GM18508 (cell line): ENCODE measurements at regions not wholly inside any gene's neighbourhood (a gene's known extent, or its start where the extent isn't known, plus 50 kb on each side); places are given as distances from the start of the nearest gene placed in this dataset.

ENCODE experiments used
- ATAC-seq: cut with Tn5 transposase; IDR thresholded peaks from one replicate; pipeline ENCODE4 v1.9.1; 2021; ENCODE audit warnings: moderate number of reproducible peaks; ENCODE audit not compliant: insufficient read depth, unreplicated experiment

DNA sequence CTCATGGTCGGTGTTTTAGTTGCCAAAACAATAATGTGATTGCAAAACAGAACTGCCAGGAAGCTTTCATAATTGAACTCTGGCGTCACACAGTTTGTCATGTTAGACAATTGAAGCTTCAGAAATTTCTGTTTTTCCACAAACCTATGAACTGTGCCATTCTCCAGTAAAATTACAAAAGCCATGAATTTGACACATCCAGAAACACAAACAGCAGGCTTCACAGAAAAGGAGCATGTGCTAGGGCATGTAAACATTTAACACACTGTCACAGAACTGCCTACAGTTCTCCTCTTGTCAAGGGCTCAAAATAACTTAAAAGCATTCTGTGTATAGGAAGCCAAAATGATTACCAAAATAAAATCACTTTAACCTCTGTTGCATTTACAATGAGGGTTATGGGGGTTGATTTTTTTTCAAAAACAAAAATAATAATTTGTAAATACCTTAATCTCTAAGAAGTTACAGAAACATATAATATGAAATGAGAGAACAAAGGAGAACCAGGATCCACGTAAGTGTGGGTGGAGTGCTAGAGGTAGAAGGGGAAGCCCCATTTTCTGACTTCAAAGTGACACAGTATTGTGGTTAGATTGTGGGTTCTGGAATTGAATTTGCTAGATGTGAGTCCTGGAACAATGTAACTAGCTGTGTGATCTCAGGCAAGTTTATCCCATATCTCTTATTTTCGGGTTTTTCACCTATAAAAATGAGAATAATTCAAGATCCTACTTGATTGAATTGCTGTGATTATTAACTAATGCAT, 295.0 kb downstream of the CENPC start:
- no peak for ATAC-seq

- ATAC-seq = no peak
Measured at GRCh38 chr4:67236788-67237187, 308.5 kb downstream of the CENPC start.

- ATAC-seq = no peak
Measured at GRCh38 chr4:67236318-67236717, 309.0 kb downstream of the CENPC start.

DNA sequence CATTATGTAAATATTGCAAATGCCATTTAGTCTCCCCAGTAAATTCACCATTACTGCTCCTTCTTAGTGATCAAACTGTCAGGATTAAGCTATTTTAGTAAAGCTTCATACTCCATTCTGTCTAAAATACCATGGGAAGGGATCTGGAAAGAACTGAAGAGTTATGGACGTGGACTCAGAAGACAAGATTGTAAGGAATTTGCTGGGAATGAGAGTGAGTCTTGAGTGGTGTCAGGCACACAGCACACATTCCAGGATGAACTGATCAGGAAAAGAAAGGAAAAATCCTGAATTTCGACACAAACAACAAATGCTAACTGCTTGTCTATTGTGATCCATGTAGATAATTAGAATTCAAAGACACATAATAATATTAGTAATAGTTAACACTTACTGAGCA, 311.0 kb downstream of the CENPC start:
- no peak for ATAC-seq

DNA sequence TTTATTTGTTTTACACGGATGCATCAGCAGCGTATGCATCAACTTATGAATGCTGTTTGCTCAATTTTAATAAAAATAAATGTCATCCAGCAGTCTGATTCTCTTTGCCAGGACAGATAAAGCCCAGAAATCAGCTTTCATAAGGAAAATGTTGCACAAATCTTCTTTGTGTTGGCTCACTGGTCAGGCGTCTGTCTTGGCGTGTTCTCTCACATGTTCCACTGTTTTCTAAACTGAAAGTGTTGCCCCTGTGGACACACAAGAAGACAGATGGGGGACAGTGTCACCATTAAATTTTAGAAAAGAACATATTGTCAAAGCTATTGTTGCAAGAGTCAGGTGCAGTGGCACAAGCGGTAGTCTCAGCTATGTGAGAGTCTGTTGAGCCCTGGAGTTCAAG, 316.2 kb downstream of the CENPC start:
- ATAC-seq = no peak

DNA sequence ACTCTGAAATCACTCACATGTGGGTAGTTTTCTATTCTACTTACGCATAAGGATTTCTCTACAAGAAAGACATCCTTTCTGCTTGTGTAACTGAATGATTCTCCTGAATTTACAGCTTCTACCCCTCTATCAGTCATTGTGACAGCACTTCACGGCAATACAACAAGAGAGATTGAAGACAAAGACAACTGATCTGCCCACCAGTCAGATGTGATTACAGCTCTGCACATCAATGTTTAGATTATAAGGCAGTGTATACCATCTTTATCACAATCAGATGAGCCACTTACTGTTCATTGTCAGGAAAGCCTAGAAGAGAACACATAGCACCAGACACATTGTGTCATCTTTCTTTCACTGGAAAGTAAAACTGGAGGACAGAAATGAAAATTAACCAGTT, 324.4 kb downstream of the CENPC start:
- no peak for ATAC-seq

- ATAC-seq = no peak
Measured at GRCh38 chr4:67218883-67219282, 326.4 kb downstream of the CENPC start.

DNA sequence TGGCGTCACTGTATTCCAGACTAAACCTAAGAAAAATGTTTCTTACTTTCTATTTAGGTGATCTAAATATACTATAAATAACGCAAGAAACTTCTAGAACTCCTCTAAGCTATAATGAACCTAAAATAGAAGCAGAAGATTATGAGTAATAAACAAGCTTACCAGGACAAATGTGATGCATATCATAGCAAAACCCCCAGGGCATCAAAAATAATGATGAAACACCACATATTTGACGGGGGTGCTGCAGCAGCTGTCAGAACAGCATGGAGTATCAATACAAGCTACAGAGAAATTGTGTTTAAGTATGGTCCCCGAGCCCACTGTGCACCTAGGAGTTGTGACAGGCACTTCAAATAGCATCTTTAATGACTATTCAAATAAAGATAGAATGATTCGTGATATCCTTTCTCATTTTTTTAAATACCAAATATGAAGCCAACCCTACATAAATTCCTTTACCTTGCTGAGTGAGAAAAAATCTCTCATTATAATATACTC, 337.3 kb downstream of the CENPC start:
- ATAC-seq = no peak

GRCh38 chr4:67204441-67204840, 340.9 kb downstream of the CENPC start:
- ATAC-seq = no peak

- ATAC-seq = no peak
Measured at GRCh38 chr4:67201334-67201733, 344.0 kb downstream of the CENPC start.

DNA sequence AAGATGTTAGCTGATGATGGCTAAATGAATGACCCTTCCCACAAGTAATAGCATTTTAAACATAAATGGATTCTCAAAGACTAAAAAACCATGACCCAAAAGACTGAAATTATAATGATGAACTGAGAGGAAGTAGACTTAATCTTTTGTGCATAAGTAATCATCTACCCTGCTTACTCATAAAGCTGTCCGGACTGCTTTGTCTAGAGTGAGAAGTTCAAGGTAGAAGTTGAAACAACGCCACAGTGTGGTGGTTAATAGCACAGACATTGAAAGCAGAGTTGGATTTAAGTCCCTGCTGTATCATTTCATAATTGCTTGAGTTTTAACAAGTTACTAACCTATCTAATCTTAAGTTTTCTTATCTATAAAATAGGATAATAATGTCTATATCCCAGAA, 346.6 kb downstream of the CENPC start:
- no peak for ATAC-seq

DNA sequence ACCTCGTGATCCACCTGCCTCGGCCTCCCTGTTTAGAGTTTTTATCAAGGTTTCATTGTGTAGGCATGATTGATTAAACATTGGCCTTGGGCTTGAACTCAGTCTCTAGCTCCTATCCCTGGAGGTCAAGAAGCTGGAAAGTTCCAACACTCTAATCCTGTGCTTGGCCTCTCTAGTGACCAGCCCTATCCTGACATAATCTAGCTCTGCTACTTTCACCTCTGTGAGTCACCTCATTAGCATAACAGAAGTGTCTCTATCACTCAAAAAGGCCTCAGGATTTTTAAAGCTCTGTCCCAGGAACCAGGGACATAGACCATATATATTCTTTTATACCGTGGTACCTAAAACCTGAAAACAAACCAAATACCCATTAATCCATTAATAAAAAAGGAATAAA, 377.5 kb downstream of the CENPC start:
- no peak for ATAC-seq

- ATAC-seq = no peak
Measured at GRCh38 chr4:67162690-67163089, 382.6 kb downstream of the CENPC start.

DNA sequence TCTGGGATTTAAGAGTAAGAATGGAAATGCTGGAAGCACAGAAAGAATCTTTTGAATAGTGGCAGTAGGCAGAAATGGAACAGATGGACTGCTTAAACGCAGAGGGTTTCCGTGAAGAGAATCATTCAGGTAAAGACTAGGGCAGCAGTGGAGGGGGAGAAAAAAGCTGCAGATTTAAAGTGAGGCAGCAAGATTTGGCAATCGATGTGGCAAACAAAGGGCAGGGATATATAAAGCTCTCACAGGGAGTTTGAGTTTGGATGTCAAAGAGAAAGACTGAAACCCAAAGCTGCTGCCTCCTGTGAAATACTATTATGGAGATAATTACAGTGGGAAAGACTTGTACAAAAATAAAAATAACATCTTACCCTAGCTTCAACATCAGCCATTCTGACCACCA, 384.0 kb downstream of the CENPC start:
- ATAC-seq = no peak

- ATAC-seq = no peak
Measured at GRCh38 chr4:67160394-67160793, 384.9 kb downstream of the CENPC start.

GRCh38 chr4:67158666-67159065, 386.6 kb downstream of the CENPC start:
- no peak for ATAC-seq

GRCh38 chr4:67152976-67153375, 392.3 kb downstream of the CENPC start:
- no peak for ATAC-seq

DNA sequence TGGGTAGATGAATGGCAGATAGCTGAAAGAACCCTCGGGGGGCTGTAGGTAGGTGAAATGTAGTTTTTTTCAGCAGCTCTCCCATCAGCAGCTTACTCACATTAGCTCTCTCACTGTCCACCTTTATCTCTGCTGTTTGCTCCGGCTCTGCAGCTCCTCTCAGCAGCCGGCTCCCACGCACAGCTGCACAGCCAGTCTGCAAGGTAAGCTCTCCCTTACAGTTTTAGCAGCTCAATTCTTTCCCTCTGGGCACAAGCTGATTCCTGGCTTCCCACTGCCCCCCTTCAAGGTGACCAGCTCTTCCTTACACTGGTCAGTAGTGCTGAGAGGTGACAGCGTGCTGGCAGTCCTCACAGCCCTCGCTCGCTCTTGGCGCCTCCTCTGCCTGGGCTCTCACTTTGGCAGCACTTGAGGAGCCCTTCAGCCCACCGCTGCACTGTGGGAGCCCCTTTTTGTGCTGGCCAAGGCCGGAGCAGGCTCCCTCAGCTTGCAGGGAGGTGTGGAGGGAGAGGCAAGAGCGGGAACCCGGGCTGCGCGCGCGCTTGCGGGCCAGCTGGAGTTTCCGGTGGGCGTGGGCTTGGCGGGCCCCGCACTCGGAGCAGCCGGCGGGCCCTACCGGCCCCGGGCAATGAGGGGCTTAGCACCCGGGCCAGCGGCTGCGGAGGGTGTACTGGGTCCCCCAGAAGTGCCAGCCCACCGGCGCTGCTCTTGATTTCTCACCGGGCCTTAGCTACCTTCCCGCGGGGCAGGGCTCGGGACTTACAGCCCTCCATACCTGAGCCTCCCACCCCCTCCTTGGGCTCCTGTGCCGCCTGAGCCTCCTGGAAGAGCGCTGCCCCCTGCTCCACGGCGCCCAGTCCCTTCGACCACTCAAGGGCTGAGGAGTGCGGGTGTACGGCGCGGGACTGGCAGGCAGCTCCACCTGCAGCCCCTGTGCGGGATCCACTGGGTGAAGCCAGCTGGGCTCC, 393.6 kb downstream of the CENPC start:
- no peak for ATAC-seq

- ATAC-seq = no peak
Measured at GRCh38 chr4:67141586-67141985, 403.7 kb downstream of the CENPC start.

GRCh38 chr4:67134616-67135015, 410.7 kb downstream of the CENPC start:
- ATAC-seq = no peak

DNA sequence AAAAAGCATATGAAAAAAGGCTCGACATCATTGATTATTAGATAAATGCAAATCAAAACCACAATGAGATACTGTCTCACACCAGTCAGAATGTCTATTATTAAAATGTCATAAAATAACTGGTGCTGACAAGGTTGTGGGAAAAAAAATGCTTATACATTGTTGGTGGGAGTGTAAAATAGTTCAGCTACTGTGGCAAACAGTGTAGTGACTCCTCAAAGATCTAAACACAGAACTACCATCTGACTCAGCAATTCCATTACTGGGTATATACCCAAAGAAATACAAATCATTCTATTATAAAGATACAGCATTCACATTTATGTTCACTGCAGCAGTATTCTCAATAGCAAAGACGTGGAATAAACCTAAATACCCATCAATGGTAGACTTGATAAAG, 412.1 kb downstream of the CENPC start:
- no peak for ATAC-seq
